Vagina (tissue), 2 donors: ENCODE measurements at regions not wholly inside any gene's neighbourhood (a gene's known extent, or its start where the extent isn't known, plus 50 kb on each side); places are given as distances from the start of the nearest gene placed in this dataset.
"Not testable (repeated sequence)": the region's sequence is repeated elsewhere in the genome, so short reads cannot be mapped to it uniquely, and the experiment has no call there.

Source experiments
- DNase-seq, 2 donors: peaks; one replicate each; pipeline ENCODE4 v3.0.0-alpha.2; 2017; ENCODE audit errors: extremely low spot score in 2 of 2
- H3K27ac ChIP-seq: fragments of 200-600 bp; sonication (generic); one replicate; pipeline ENCODE4 v1.5.1; 2019
- H3K27me3 ChIP-seq: fragments of 200-600 bp; sonication (generic); one replicate; pipeline ENCODE4 v1.5.1; 2019
- H3K36me3 ChIP-seq, 2 donors: fragments of 200-600 bp; sonication (generic); one replicate each; pipeline ENCODE4 v1.5.1; 2017 to 2019
- H3K4me1 ChIP-seq: fragments of 200-600 bp; sonication (generic); one replicate; pipeline ENCODE4 v1.5.1; 2019
- H3K4me3 ChIP-seq, 2 donors: fragments of 200-600 bp; sonication (generic); 1 replicate in 1 of 2; 2 replicates in 1 of 2; pipeline ENCODE4 v1.5.1; 2016 to 2019
- H3K9me3 ChIP-seq: fragments of 200-600 bp; sonication (generic); one replicate; pipeline ENCODE4 v1.5.1; 2019
- CTCF ChIP-seq, 3 experiments: fragments of 450-650 bp in 2 of 3; fragments of 200-600 bp in 1 of 3; sonication (generic) in 1 of 3; IDR thresholded peaks; one replicate each; pipeline ENCODE4 v1.5.1; 2017 to 2019; ENCODE audit warnings: antibody characterized with exemption in 3 of 3, mild to moderate bottlenecking in 2 of 3, moderate library complexity in 2 of 3
- POLR2A ChIP-seq, 2 donors: fragments of 450-650 bp; IDR thresholded peaks; one replicate each; pipeline ENCODE4 v1.6.1; 2017; ENCODE audit warnings: antibody characterized with exemption in 2 of 2, mild to moderate bottlenecking in 2 of 2, moderate library complexity in 2 of 2
- POLR2AphosphoS5 ChIP-seq, 2 donors: sonication (generic); formaldehyde crosslinking; IDR thresholded peaks; one replicate each; pipeline ENCODE4 v1.9.0; 2017; ENCODE audit warnings: antibody characterized with exemption in 2 of 2, mild to moderate bottlenecking in 2 of 2, low read depth in 1 of 2; ENCODE audit not compliant: insufficient read depth in 1 of 2
- intact Hi-C: fragments of 100-400 bp; cut with DNase I; formaldehyde crosslinking; loops from one replicate; pipeline ENCODE4 v1.15.1; 2023

DNA sequence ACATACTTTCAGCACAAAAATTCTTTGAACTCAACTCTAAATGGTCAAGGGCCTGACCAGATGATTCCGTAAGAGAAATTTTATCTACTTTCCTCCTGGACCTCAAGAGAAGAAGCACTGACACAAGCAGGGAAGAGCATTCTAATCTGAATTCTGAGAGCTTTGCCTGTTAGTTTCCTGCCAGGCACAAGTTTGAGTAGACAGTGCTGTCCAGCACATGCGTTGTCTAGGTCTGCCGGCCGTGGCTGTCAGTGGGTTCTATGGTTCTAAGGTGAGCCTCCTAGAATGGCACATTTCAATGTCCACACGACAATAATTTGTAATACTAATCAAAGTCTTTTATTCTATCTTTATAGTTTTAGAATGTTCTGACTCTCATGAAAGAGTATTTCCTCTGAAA is 91.9 kb downstream of the RFPL4B start:
- Histone ChIP-seq H3K4me3 (no peak overlapping the region), H3K27ac (no peak overlapping the region), H3K27me3 (no peaks in the 10 kb centered on the region), H3K36me3 (no peaks in the 10 kb centered on the region), H3K4me1 (no peaks in the 10 kb centered on the region), H3K9me3 (no peaks in the 10 kb centered on the region)
- intact Hi-C loops: no loop called here
- no peak for TF ChIP-seq CTCF (IDR thresholded peaks at IDR 0.05)
- no peak for TF ChIP-seq POLR2A (IDR thresholded peaks at IDR 0.05)
- no peak for TF ChIP-seq POLR2AphosphoS5 (IDR thresholded peaks at IDR 0.05; ENCODE audit: insufficient read depth in 1 of 2, low read depth in 1 of 2)
- DNase-seq: no peak

GRCh38 chr6:112439432-112439831 is 92.3 kb downstream of the RFPL4B start:
- intact Hi-C loops: no loop called here
- no peaks in the 10 kb centered on the region for H3K4me1 ChIP-seq
- no peaks in the 10 kb centered on the region for H3K9me3 ChIP-seq
- H3K27me3 ChIP-seq: no peaks in the 10 kb centered on the region
- H3K36me3 ChIP-seq: no peaks in the 10 kb centered on the region
- TF ChIP-seq POLR2AphosphoS5 (IDR thresholded peaks at IDR 0.05; ENCODE audit: insufficient read depth in 1 of 2, low read depth in 1 of 2): no peak
- no peak for TF ChIP-seq CTCF (IDR thresholded peaks at IDR 0.05)
- TF ChIP-seq POLR2A (IDR thresholded peaks at IDR 0.05): no peak
- no peak overlapping the region for H3K27ac ChIP-seq
- no peak overlapping the region for H3K4me3 ChIP-seq
- DNase-seq: no peak

DNA sequence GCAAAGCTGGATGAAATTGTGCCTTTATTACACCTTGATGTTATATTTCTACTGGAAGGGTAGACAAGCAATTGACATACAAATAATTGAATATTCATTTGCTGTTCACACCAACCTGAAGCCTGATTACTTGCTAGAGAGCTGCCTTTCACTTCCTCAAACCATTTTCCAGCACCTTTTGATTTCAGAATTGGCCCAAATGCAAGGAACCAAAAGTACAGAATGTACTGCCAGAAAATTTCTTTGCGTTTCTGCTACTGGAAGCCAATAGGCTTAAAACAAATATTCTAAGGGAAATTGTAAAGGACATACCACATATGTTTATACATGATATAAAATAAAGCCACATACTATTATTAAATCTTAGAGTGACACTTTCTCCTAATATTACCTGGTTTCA is 94.5 kb downstream of the RFPL4B start:
- Histone ChIP-seq H3K9me3 (no peaks in the 10 kb centered on the region), H3K27me3 (no peaks in the 10 kb centered on the region), H3K4me3 (no peak overlapping the region), H3K4me1 (no peaks in the 10 kb centered on the region), H3K27ac (no peak overlapping the region), H3K36me3 (no peaks in the 10 kb centered on the region)
- TF ChIP-seq POLR2A (IDR thresholded peaks at IDR 0.05) (no peak), CTCF (IDR thresholded peaks at IDR 0.05) (no peak), POLR2AphosphoS5 (IDR thresholded peaks at IDR 0.05; ENCODE audit: insufficient read depth in 1 of 2, low read depth in 1 of 2) (no peak)
- intact Hi-C loops: no loop called here
- no peak for DNase-seq

DNA sequence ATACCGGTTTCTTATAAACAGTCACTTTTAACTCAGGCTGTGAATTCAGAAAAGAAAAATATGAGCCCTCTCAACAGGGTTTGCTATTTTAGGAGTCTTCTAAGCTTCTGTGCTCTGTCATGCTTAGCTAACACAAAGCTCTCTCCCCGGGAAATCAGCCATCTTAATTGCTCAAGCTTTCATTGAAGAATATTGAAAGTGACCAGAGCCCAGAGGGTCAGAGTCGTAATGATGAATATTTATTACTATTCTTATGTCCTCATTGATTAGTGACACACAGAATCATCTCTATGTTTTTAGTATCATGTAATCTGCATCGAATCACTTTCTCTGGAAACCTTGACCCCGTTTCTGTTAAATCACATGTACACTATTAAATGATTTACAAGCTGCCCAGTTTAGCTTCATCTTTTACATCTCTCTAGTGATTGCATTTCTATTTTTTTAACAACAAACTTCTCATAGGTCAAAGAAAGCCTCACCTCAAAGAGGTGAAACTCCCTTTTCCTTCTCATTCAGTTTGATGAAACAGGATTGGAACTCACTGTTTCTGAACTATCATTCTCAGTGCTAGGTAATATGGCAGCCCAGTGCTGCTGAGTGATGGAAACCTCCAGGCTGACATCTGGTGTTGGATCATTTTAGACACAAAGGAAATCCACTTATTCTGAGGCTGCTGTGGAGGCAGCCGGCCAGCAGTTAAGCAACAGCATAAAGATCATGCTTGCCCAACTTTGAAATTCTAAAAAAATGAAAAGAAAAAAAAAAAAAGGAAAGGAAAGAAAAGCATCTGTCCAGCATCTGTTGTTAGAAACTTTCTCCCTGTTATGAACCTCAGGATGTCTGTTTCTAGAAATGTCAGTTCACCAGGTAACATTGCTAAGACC is 96.3 kb downstream of the RFPL4B start:
- no peak for TF ChIP-seq CTCF (IDR thresholded peaks at IDR 0.05)
- TF ChIP-seq POLR2AphosphoS5 (IDR thresholded peaks at IDR 0.05; ENCODE audit: insufficient read depth in 1 of 2, low read depth in 1 of 2): no peak
- no peak for TF ChIP-seq POLR2A (IDR thresholded peaks at IDR 0.05)
- Histone ChIP-seq H3K4me3 (no peak overlapping the region), H3K4me1 (no peaks in the 10 kb centered on the region), H3K27me3 (no peaks in the 10 kb centered on the region), H3K36me3 (no peaks in the 10 kb centered on the region), H3K9me3 (no peaks in the 10 kb centered on the region), H3K27ac (no peak overlapping the region)
- intact Hi-C loops: no loop called here
- DNase-seq: no peak

DNA sequence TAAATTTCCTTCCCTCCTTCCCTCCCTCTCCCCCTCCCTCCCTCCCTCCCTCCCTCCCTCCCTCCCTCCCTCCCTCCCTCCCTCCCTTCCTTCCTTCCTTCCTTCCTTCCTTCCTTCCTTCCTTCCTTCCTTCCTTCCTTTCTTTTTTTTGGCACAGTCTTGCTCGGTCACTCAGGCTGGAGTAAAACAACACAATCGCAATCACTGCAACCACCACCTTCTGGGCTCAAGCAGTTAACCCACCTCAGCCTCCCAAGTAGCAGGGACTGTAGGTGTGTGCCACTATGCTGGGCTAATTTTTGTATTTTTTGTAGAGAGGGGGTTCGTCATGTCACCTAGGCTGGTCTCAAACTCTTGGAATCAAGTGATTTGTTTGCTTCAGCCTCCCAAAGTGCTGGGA is 101.7 kb downstream of the RFPL4B start:
- intact Hi-C loops, H3K9me3 ChIP-seq, DNase-seq, H3K4me3 ChIP-seq, H3K27me3 ChIP-seq, H3K27ac ChIP-seq, H3K36me3 ChIP-seq, H3K4me1 ChIP-seq: not testable (repeated sequence)
